LHCN-M2 (cell line): ENCODE measurements at regions not wholly inside any gene's neighbourhood (a gene's known extent, or its start where the extent isn't known, plus 50 kb on each side); places are given as distances from the start of the nearest gene placed in this dataset.

Source experiments
- DNase-seq: peaks from one replicate; pipeline ENCODE4 v3.0.0-alpha.2; 2012; ENCODE audit warnings: low read depth

- DNase-seq = no peak
Observed at GRCh38 chr13:70895599-70895998, 787.3 kb upstream of the KLHL1 start.

GRCh38 chr13:70894258-70894657 is 786.0 kb upstream of the KLHL1 start:
- no peak for DNase-seq

GRCh38 chr13:70893832-70894231 is 785.6 kb upstream of the KLHL1 start:
- no peak for DNase-seq

GRCh38 chr13:70890289-70890688 is 782.0 kb upstream of the KLHL1 start:
- DNase-seq = no peak

- DNase-seq = no peak
Observed at GRCh38 chr13:70889163-70889562, 780.9 kb upstream of the KLHL1 start.

GRCh38 chr13:70884196-70884595 is 775.9 kb upstream of the KLHL1 start:
- peak; percentile 0 for DNase-seq

GRCh38 chr13:70874636-70875035 is 766.4 kb upstream of the KLHL1 start:
- no peak for DNase-seq

GRCh38 chr13:70864731-70865130 is 756.5 kb upstream of the KLHL1 start:
- DNase-seq = no peak

- no peak for DNase-seq
Observed at GRCh38 chr13:70856711-70857110, 748.5 kb upstream of the KLHL1 start.

GRCh38 chr13:70856025-70856424 is 747.8 kb upstream of the KLHL1 start:
- DNase-seq = no peak

- DNase-seq = no peak
Observed at GRCh38 chr13:70849222-70849621, 741.0 kb upstream of the KLHL1 start.

- no peak for DNase-seq
Observed at GRCh38 chr13:70844391-70845108, 736.3 kb upstream of the KLHL1 start.

- no peak for DNase-seq
Observed at GRCh38 chr13:70842062-70842644, 733.9 kb upstream of the KLHL1 start.

GRCh38 chr13:70841240-70842061 is 733.2 kb upstream of the KLHL1 start:
- DNase-seq = no peak

GRCh38 chr13:70835371-70835770 is 727.1 kb upstream of the KLHL1 start:
- DNase-seq = no peak

- no peak for DNase-seq
Observed at GRCh38 chr13:70829748-70830147, 721.5 kb upstream of the KLHL1 start.

GRCh38 chr13:70817576-70817975 is 709.3 kb upstream of the KLHL1 start:
- DNase-seq = no peak

- no peak for DNase-seq
Observed at GRCh38 chr13:70816853-70817252, 708.6 kb upstream of the KLHL1 start.

- no peak for DNase-seq
Observed at GRCh38 chr13:70814684-70815083, 706.4 kb upstream of the KLHL1 start.

- DNase-seq = no peak
Observed at GRCh38 chr13:70812481-70812880, 704.2 kb upstream of the KLHL1 start.

- DNase-seq = no peak
Observed at GRCh38 chr13:70809588-70809987, 701.3 kb upstream of the KLHL1 start.

GRCh38 chr13:70798385-70798784 is 690.1 kb upstream of the KLHL1 start:
- no peak for DNase-seq

GRCh38 chr13:70795484-70795883 is 687.2 kb upstream of the KLHL1 start:
- DNase-seq = no peak
